GM21423 (cell line): ENCODE measurements at regions not wholly inside any gene's neighbourhood (a gene's known extent, or its start where the extent isn't known, plus 50 kb on each side); places are given as distances from the start of the nearest gene placed in this dataset.
"Not testable (repeated sequence)": the region's sequence is repeated elsewhere in the genome, so short reads cannot be mapped to it uniquely, and the experiment has no call there.

Source experiments
- ATAC-seq: cut with Tn5 transposase; IDR thresholded peaks from one replicate; pipeline ENCODE4 v1.9.1; 2021; ENCODE audit warnings: mild to moderate bottlenecking, moderate library complexity; ENCODE audit not compliant: unreplicated experiment

GRCh38 chr3:152619691-152620090 lies 215.2 kb upstream of the P2RY1 start:
- no peak for ATAC-seq

GRCh38 chr3:152620395-152620794 lies 214.5 kb upstream of the P2RY1 start:
- no peak for ATAC-seq

- no peak for ATAC-seq
Observed at GRCh38 chr3:152621006-152621868, 213.7 kb upstream of the P2RY1 start.

GRCh38 chr3:152621967-152622810 lies 212.7 kb upstream of the P2RY1 start:
- ATAC-seq: no peak

- no peak for ATAC-seq
Observed at GRCh38 chr3:152622811-152623167, 212.1 kb upstream of the P2RY1 start.

GRCh38 chr3:152623286-152623911 lies 211.5 kb upstream of the P2RY1 start:
- no peak for ATAC-seq

- no peak for ATAC-seq
Observed at GRCh38 chr3:152626226-152626625, 208.7 kb upstream of the P2RY1 start.

GRCh38 chr3:152628496-152628895 lies 206.4 kb upstream of the P2RY1 start:
- ATAC-seq: no peak

GRCh38 chr3:152629363-152630122 lies 205.4 kb upstream of the P2RY1 start:
- no peak for ATAC-seq

GRCh38 chr3:152635389-152635788 lies 199.5 kb upstream of the P2RY1 start:
- ATAC-seq: no peak

- ATAC-seq: no peak
Observed at GRCh38 chr3:152636651-152637050, 198.3 kb upstream of the P2RY1 start.

GRCh38 chr3:152638214-152638613 lies 196.7 kb upstream of the P2RY1 start:
- no peak for ATAC-seq

GRCh38 chr3:152638707-152639450 lies 196.1 kb upstream of the P2RY1 start:
- ATAC-seq: no peak

- ATAC-seq: no peak
Observed at GRCh38 chr3:152641198-152641597, 193.7 kb upstream of the P2RY1 start.

- ATAC-seq: no peak
Observed at GRCh38 chr3:152642658-152643057, 192.3 kb upstream of the P2RY1 start.

- ATAC-seq: no peak
Observed at GRCh38 chr3:152644478-152644877, 190.5 kb upstream of the P2RY1 start.

GRCh38 chr3:152646004-152646403 lies 188.9 kb upstream of the P2RY1 start:
- no peak for ATAC-seq

- no peak for ATAC-seq
Observed at GRCh38 chr3:152650177-152650576, 184.8 kb upstream of the P2RY1 start.

- ATAC-seq: not testable (repeated sequence)
Observed at GRCh38 chr3:152650923-152651322, 184.0 kb upstream of the P2RY1 start.
